PC-3 (cell line): ENCODE measurements at regions not wholly inside any gene's neighbourhood (a gene's known extent, or its start where the extent isn't known, plus 50 kb on each side); places are given as distances from the start of the nearest gene placed in this dataset.

Experiments
- ATAC-seq: fragments of 200-7000 bp; cut with Tn5 transposase; 2 replicates; pipeline ENCODE4 v1.9.1; 2020; ENCODE audit warnings: mild to moderate bottlenecking, moderate library complexity
- BruUV-seq: library from RNA; stranded (reverse); fragments of 400-500 nt; replicated peaks from 2 replicates; lab custom pipeline; 2021; lab: Mats Ljungman, UMichigan
- CTCF ChIA-PET: fragments of 300-600 bp; sonication (Branson Sonifier 250); formaldehyde crosslinking; loops from one replicate; lab custom pipeline; 2022; ENCODE audit warnings: antibody characterized with exemption; lab: Charles Lee
- POLR2A ChIA-PET: fragments of 300-600 bp; sonication (Branson Sonifier 250); formaldehyde crosslinking; loops from one replicate; lab custom pipeline; 2022; ENCODE audit warnings: antibody characterized with exemption; ENCODE audit not compliant: unreplicated experiment; lab: Charles Lee
- DNase-seq: peaks from one replicate; pipeline ENCODE4 v3.0.0-alpha.2; 2015
- H2AFZ ChIP-seq: fragments of 300-600 bp; sonication (generic); 2 replicates; pipeline ENCODE4 v1.6.0; 2016; ENCODE audit warnings: antibody characterized with exemption, low read length
- H3F3A ChIP-seq: fragments of 300-600 bp; sonication (generic); one replicate; pipeline ENCODE4 v1.6.0; 2017; ENCODE audit warnings: antibody characterized with exemption, low read length, control low read depth, mild to moderate bottlenecking; ENCODE audit not compliant: unreplicated experiment
- H3K27ac ChIP-seq: fragments of 300-600 bp; sonication (generic); 2 replicates; pipeline ENCODE4 v1.5.1; 2016; ENCODE audit warnings: mild to moderate bottlenecking, low read length
- H3K27me3 ChIP-seq: fragments of 300-600 bp; sonication (generic); 2 replicates; pipeline ENCODE4 v1.6.1; 2016; ENCODE audit warnings: low read length, mixed read lengths
- H3K36me3 ChIP-seq: fragments of 300-600 bp; sonication (generic); 2 replicates; pipeline ENCODE4 v1.6.1; 2016; ENCODE audit warnings: low read depth, mixed run types, low read length, mixed read lengths
- H3K4me1 ChIP-seq: fragments of 300-600 bp; sonication (generic); 2 replicates; pipeline ENCODE4 v1.5.1; 2016; ENCODE audit warnings: low read length; ENCODE audit not compliant: insufficient read depth
- H3K4me2 ChIP-seq: fragments of 300-600 bp; sonication (generic); 2 replicates; pipeline ENCODE4 v1.6.0; 2016; ENCODE audit warnings: low read length
- H3K4me3 ChIP-seq: fragments of 300-600 bp; sonication (generic); 2 replicates; pipeline ENCODE4 v1.5.1; 2016; ENCODE audit warnings: mild to moderate bottlenecking, low read length, mixed read lengths
- H3K79me2 ChIP-seq: fragments of 300-600 bp; sonication (generic); 2 replicates; pipeline ENCODE4 v1.6.1; 2017; ENCODE audit warnings: low read length, mixed read lengths
- H3K9ac ChIP-seq: fragments of 300-600 bp; sonication (generic); 2 replicates; pipeline ENCODE4 v1.6.0; 2016; ENCODE audit warnings: mild to moderate bottlenecking, low read length
- H3K9me2 ChIP-seq: fragments of 300-600 bp; sonication (generic); replicated peaks from 2 replicates; pipeline ENCODE4 v1.6.1; 2016; ENCODE audit warnings: mixed run types, low read length, mixed read lengths
- H3K9me3 ChIP-seq: fragments of 300-600 bp; sonication (generic); 2 replicates; pipeline ENCODE4 v1.6.1; 2016; ENCODE audit warnings: low read length, mixed read lengths
- H4K20me1 ChIP-seq: fragments of 300-600 bp; sonication (generic); 2 replicates; pipeline ENCODE4 v1.6.1; 2016; ENCODE audit warnings: low read length, mixed read lengths
- EZH2 ChIP-seq: fragments of 300-600 bp; sonication (generic); IDR thresholded peaks from one replicate; pipeline ENCODE4 v1.6.1; 2017; ENCODE audit warnings: antibody characterized with exemption, mild to moderate bottlenecking, low read length; ENCODE audit not compliant: unreplicated experiment
- EZH2phosphoT487 ChIP-seq: fragments of 300-600 bp; sonication (generic); IDR thresholded peaks from 2 replicates; pipeline ENCODE4 v1.6.1; 2018; ENCODE audit warnings: mild to moderate bottlenecking, antibody characterized with exemption, low read length, borderline replicate concordance
- intact Hi-C: fragments of 100-400 bp; cut with micrococcal nuclease; formaldehyde crosslinking; loops from 2 replicates; pipeline ENCODE4 v1.9.0; 2023
- TF ChIP-seq, protein P1 (sequence below): fragments of 300-600 bp; sonication (generic); conservative IDR thresholded peaks from 2 replicates; pipeline ENCODE4 v1.5.1; 2017; ENCODE audit warnings: antibody characterized with exemption, low read depth, mild to moderate bottlenecking, low read length

DNA sequence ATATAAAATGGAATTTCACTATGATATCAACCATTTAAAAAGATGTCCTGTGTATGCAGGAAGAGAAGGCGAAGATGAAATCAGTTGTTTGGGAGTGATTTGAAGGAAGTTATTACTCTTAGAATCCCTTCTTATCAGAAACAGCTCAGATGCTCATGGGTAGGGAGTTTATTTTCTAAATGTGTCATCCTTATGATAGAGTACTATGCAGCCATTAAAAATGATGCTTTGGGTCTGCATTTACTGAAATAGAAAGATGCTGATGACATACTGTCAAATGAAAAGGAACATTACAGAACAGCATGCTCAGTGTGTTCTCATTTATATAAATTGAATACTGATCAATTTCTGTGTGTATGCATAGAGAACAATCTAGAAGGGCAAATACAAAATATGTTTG, 69.8 kb upstream of the MED13L start:
- Histone ChIP-seq H3K79me2 (no peaks in the 10 kb centered on the region), H3K27ac (no peak overlapping the region), H3K4me2 (no peak overlapping the region), H3F3A (no peaks in the 10 kb centered on the region), H3K4me1 (peaks cover 9% of the 10 kb centered on the region), H3K9ac (no peak overlapping the region), H3K9me3 (no peaks in the 10 kb centered on the region), H3K36me3 (no peaks in the 10 kb centered on the region), H3K4me3 (no peak overlapping the region), H2AFZ (no peak overlapping the region), H3K27me3 (no peaks in the 10 kb centered on the region), H3K9me2 (no peaks in the 10 kb centered on the region), H4K20me1 (no peaks in the 10 kb centered on the region)
- CTCF ChIA-PET, result interaction anchor here (0.7 kb wide), 1 partner anchor 62 kb away, joined by 3 read pairs; no protein-coding TSS in a partner anchor
- no TSS peak for BruUV-seq
- POLR2A ChIA-PET, result no interaction called here
- no peak for DNase-seq
- no peak for TF ChIP-seq EZH2phosphoT487
- TF ChIP-seq, protein P1, sequence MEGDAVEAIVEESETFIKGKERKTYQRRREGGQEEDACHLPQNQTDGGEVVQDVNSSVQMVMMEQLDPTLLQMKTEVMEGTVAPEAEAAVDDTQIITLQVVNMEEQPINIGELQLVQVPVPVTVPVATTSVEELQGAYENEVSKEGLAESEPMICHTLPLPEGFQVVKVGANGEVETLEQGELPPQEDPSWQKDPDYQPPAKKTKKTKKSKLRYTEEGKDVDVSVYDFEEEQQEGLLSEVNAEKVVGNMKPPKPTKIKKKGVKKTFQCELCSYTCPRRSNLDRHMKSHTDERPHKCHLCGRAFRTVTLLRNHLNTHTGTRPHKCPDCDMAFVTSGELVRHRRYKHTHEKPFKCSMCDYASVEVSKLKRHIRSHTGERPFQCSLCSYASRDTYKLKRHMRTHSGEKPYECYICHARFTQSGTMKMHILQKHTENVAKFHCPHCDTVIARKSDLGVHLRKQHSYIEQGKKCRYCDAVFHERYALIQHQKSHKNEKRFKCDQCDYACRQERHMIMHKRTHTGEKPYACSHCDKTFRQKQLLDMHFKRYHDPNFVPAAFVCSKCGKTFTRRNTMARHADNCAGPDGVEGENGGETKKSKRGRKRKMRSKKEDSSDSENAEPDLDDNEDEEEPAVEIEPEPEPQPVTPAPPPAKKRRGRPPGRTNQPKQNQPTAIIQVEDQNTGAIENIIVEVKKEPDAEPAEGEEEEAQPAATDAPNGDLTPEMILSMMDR, result no peak
- TF ChIP-seq EZH2, result no peak
- intact Hi-C loops, result no loop called here
- ATAC-seq, result no peak

- H3K9me2 ChIP-seq, result no peaks in the 10 kb centered on the region
- ATAC-seq, result no peak
- no peaks in the 10 kb centered on the region for H3F3A ChIP-seq
- no peaks in the 10 kb centered on the region for H3K36me3 ChIP-seq
- POLR2A ChIA-PET, result no interaction called here
- TF ChIP-seq EZH2 (no peak), EZH2phosphoT487 (no peak)
- TF ChIP-seq, protein P1, result no peak
- CTCF ChIA-PET, result no interaction called here
- BruUV-seq, result no TSS peak
- no peaks in the 10 kb centered on the region for H3K9me3 ChIP-seq
- H3K27ac ChIP-seq, result no peak overlapping the region
- intact Hi-C loops, result no loop called here
- no peak overlapping the region for H3K4me3 ChIP-seq
- H2AFZ ChIP-seq, result no peak overlapping the region
- no peak overlapping the region for H3K4me2 ChIP-seq
- H3K79me2 ChIP-seq, result no peaks in the 10 kb centered on the region
- no peaks in the 10 kb centered on the region for H3K27me3 ChIP-seq
- H3K4me1 ChIP-seq, result no peaks in the 10 kb centered on the region
- H4K20me1 ChIP-seq, result no peaks in the 10 kb centered on the region
- H3K9ac ChIP-seq, result no peak overlapping the region
- DNase-seq, result no peak
These were observed 74.9 kb upstream of the MED13L start for GRCh38 chr12:116352315-116352835.

DNA sequence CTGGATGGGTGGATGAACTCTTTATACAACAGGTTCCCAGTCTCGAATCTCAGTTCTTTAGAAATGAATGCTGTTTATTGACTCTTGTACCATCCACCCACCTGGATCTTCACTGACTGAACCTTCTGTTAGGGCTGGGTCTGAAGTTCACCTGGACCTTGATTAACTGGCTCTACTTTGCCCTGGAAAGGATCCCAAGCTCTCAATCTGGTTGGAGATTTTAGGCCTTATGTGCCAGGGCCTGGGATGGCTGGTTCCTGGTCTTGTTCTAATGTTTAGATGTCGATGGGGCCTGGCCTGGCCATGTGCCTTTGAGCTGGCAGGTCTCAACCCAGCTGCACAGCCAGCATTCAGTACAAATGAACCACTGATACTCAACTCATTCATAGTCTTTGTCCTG, 76.5 kb upstream of the MED13L start:
- H3F3A ChIP-seq, result no peaks in the 10 kb centered on the region
- H3K4me1 ChIP-seq, result no peaks in the 10 kb centered on the region
- no peak overlapping the region for H3K9ac ChIP-seq
- ATAC-seq, result no peak
- DNase-seq, result no peak
- no peak overlapping the region for H3K4me2 ChIP-seq
- ChIA-PET POLR2A (no interaction called here), CTCF (no interaction called here)
- H3K9me2 ChIP-seq, result no peaks in the 10 kb centered on the region
- H4K20me1 ChIP-seq, result no peaks in the 10 kb centered on the region
- no peaks in the 10 kb centered on the region for H3K79me2 ChIP-seq
- BruUV-seq, result no TSS peak
- H3K36me3 ChIP-seq, result no peaks in the 10 kb centered on the region
- no peak overlapping the region for H3K4me3 ChIP-seq
- TF ChIP-seq, protein P1, result no peak
- no peak for TF ChIP-seq EZH2phosphoT487
- TF ChIP-seq EZH2, result no peak
- H3K27ac ChIP-seq, result no peak overlapping the region
- intact Hi-C loops, result no loop called here
- H2AFZ ChIP-seq, result no peak overlapping the region
- no peaks in the 10 kb centered on the region for H3K27me3 ChIP-seq
- H3K9me3 ChIP-seq, result no peaks in the 10 kb centered on the region
